Fibroblast of the conjunctiva (primary cell): ENCODE measurements at regions not wholly inside any gene's neighbourhood (a gene's known extent, or its start where the extent isn't known, plus 50 kb on each side); places are given as distances from the start of the nearest gene placed in this dataset.
A peak's percentile ranks its signal among the peaks of the same experiment; 100 is the strongest.

Experiments
- DNase-seq: peaks from one replicate; pipeline ENCODE4 v3.0.0-alpha.2; 2010; ENCODE audit warnings: low read depth

- DNase-seq, result no peak
These were observed 299.9 kb upstream of the SFRP2 start for GRCh38 chr4:154088741-154089140.

GRCh38 chr4:154086247-154086646 is 297.4 kb upstream of the SFRP2 start:
- no peak for DNase-seq

- no peak for DNase-seq
These were observed 296.0 kb upstream of the SFRP2 start for GRCh38 chr4:154084864-154085263.

GRCh38 chr4:154082760-154083535 is 294.1 kb upstream of the SFRP2 start:
- no peak for DNase-seq

- no peak for DNase-seq
These were observed 292.5 kb upstream of the SFRP2 start for GRCh38 chr4:154081391-154081790.

- no peak for DNase-seq
These were observed 289.8 kb upstream of the SFRP2 start for GRCh38 chr4:154078504-154079350.

GRCh38 chr4:154076921-154077320 is 288.0 kb upstream of the SFRP2 start:
- DNase-seq, result no peak

GRCh38 chr4:154073107-154073822 is 284.4 kb upstream of the SFRP2 start:
- DNase-seq, result peak; percentile 41

- DNase-seq, result no peak
These were observed 278.9 kb upstream of the SFRP2 start for GRCh38 chr4:154067786-154068185.

- DNase-seq, result no peak
These were observed 276.5 kb upstream of the SFRP2 start for GRCh38 chr4:154065368-154065767.

GRCh38 chr4:154064244-154064643 is 275.4 kb upstream of the SFRP2 start:
- DNase-seq, result no peak

- DNase-seq, result peak; percentile 88
These were observed 260.7 kb upstream of the SFRP2 start for GRCh38 chr4:154049457-154050181.

- no peak for DNase-seq
These were observed 258.9 kb upstream of the SFRP2 start for GRCh38 chr4:154047733-154048132.

GRCh38 chr4:154044742-154045485 is 256.0 kb upstream of the SFRP2 start:
- no peak for DNase-seq

GRCh38 chr4:154044108-154044531 is 255.2 kb upstream of the SFRP2 start:
- no peak for DNase-seq

- no peak for DNase-seq
These were observed 252.8 kb upstream of the SFRP2 start for GRCh38 chr4:154041640-154042039.

- DNase-seq, result no peak
These were observed 250.8 kb upstream of the SFRP2 start for GRCh38 chr4:154039435-154040343.

- DNase-seq, result no peak
These were observed 248.0 kb upstream of the SFRP2 start for GRCh38 chr4:154036856-154037255.

GRCh38 chr4:154035341-154035740 is 246.5 kb upstream of the SFRP2 start:
- DNase-seq, result no peak

- DNase-seq, result no peak
These were observed 245.0 kb upstream of the SFRP2 start for GRCh38 chr4:154033921-154034320.
